ENCODE measurements at regions not wholly inside any gene's neighbourhood (a gene's known extent, or its start where the extent isn't known, plus 50 kb on each side); places are given as distances from the start of the nearest gene placed in this dataset.
"Not testable (repeated sequence)": the region's sequence is repeated elsewhere in the genome, so short reads cannot be mapped to it uniquely, and the experiment has no call there.

DNA sequence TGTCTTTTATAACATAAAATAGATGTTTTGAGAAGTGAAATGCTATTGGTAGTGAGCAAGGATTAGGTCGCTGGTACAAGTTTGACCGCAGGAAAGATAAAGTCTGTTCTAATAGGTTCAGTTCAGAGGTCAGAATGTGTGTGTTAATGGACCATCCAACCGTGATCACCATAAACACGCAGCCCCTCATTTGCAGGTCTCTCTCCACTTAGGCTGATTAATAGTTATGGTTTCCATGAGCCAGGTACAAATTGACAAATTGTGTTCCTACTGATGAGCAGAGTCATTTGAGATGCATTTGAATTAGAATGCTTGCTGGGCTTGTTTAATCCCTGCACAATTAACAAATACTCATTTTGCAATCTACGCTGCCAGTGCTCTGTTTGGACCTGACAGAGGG is 318.1 kb upstream of the GOT2 start:
- Mint-ChIP-seq H3K27ac (no peak overlapping the region), H3K36me3 (no peaks in the 10 kb centered on the region), H3K9me3 (peaks cover 2% of the 10 kb centered on the region), H3K4me1 (no peaks in the 10 kb centered on the region), H3K27me3 (no peaks in the 10 kb centered on the region), H3K4me3 (no peak overlapping the region)
- DNase-seq (ENCODE audit: low spot score in 2 of 2) (no peak), ATAC-seq (ENCODE audit: low read depth) (no peak)

DNA sequence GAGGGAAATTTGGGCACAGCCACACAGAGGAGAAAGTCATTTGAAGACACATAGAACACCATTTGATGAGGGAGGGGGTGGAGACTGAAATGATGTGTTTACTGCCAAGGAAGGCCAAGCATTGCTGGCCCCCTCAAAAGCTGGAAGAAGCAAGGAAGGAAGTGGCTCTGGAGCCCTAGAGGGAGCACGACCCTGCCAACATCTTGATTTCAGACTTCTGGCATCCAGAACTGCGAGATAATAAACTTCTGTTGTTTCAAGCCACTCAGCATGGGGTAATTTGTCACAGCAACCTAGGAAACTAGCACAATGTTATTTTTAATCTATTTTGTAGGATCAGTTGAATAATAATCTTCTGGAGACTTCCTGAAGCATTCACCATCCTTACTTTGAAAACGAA is 314.8 kb upstream of the GOT2 start:
- Mint-ChIP-seq H3K4me3 (no peak overlapping the region), H3K27me3 (no peaks in the 10 kb centered on the region), H3K4me1 (no peaks in the 10 kb centered on the region), H3K36me3 (no peaks in the 10 kb centered on the region), H3K9me3 (peaks cover 2% of the 10 kb centered on the region), H3K27ac (no peak overlapping the region)
- DNase-seq (ENCODE audit: low spot score in 2 of 2), result no peak
- ATAC-seq (ENCODE audit: low read depth), result no peak

DNA sequence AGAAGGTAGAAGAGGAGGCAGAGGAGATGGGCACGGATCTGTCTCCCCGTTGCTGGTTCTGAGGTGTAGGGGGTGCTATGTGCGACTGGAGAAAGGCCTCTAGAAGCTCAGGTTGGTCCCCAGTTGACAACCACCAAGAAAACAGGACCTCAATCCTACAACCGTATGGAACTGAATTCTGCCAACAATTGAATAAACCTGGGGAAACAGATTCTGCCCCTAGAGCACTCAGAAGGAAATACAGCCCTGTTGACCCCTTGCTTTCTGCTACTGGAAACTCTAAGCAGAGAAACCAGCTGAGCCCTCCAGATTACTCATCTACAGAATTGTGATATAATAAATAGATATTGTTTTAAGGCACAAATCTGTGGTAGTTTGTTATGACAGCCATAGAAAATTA is 313.0 kb upstream of the GOT2 start:
- H3K4me3 Mint-ChIP-seq, result no peak overlapping the region
- H3K27me3 Mint-ChIP-seq, result no peaks in the 10 kb centered on the region
- no peak overlapping the region for H3K27ac Mint-ChIP-seq
- DNase-seq (ENCODE audit: low spot score in 2 of 2), result no peak
- H3K36me3 Mint-ChIP-seq, result no peaks in the 10 kb centered on the region
- ATAC-seq (ENCODE audit: low read depth), result no peak
- H3K4me1 Mint-ChIP-seq, result no peaks in the 10 kb centered on the region
- peaks cover 2% of the 10 kb centered on the region for H3K9me3 Mint-ChIP-seq

DNA sequence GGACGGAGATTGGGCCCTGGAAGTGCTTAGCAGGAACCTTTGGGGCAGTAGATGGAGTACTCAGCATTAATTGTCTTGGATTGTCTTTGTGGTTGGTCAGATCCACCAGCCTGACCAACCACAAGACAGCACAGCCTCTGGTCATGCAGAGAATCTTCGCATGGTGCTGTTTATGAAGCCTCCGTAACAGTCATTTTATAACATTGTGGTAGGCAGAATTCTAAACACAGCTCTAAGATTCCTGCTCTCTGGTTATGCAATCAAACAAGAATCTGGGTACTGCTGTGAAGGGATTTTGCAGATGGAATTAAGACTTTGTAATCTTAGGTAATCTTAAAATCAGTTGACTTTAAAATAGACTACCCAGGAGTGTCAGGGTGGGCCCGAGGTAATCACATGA is 312.2 kb upstream of the GOT2 start:
- H3K9me3 Mint-ChIP-seq, result no peaks in the 10 kb centered on the region
- no peaks in the 10 kb centered on the region for H3K27me3 Mint-ChIP-seq
- H3K4me3 Mint-ChIP-seq, result no peak overlapping the region
- ATAC-seq (ENCODE audit: low read depth), result no peak
- no peak for DNase-seq (ENCODE audit: low spot score in 2 of 2)
- no peak overlapping the region for H3K27ac Mint-ChIP-seq
- no peaks in the 10 kb centered on the region for H3K4me1 Mint-ChIP-seq
- H3K36me3 Mint-ChIP-seq, result no peaks in the 10 kb centered on the region

DNA sequence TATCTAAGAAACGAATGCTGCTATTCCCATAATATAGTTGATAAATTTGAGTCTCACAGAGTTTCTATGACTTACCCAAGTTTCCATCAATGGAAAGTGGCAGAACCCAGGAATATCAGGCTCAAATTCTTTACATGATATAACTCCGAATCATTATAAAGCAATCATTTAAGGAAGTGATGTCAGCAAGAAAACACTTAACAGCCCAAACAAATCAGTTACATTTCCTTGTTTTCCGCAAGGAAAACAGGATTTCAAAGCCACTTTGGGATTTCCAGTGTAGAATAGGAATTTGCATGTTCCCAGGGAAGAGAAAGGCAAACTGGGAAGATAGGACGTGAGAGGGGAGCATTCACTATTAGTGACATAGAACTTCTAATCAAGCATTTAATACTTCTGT is 311.4 kb upstream of the GOT2 start:
- ATAC-seq (ENCODE audit: low read depth), result no peak

DNA sequence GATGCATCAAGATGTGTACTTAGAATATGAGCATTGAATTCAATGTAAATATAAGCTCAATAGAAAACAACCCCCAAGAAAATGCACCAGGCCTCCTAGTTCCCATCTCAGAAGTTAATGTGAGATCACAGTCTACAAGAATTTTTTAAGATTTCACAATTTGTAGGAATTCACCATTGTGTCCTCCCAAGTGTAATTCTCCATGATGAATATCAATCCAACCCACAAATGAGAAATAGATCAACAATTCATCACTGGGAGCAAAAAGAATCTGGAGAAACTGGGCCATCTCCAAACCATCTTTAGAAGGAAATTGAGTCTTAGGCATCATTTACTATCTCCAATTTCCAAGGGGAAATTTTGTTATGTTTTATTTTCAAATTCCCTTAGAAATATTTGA is 310.5 kb upstream of the GOT2 start:
- Mint-ChIP-seq H3K27ac (no peak overlapping the region), H3K4me3 (no peak overlapping the region), H3K9me3 (no peaks in the 10 kb centered on the region), H3K27me3 (no peaks in the 10 kb centered on the region), H3K36me3 (no peaks in the 10 kb centered on the region), H3K4me1 (no peaks in the 10 kb centered on the region)
- no peak for ATAC-seq (ENCODE audit: low read depth)
- no peak for DNase-seq (ENCODE audit: low spot score in 2 of 2)

More for the DNA sequence above, 311.4 kb upstream of the GOT2 start:
- H3K27me3 Mint-ChIP-seq, result no peaks in the 10 kb centered on the region
- H3K4me3 Mint-ChIP-seq, result no peak overlapping the region
- no peaks in the 10 kb centered on the region for H3K9me3 Mint-ChIP-seq
- H3K27ac Mint-ChIP-seq, result no peak overlapping the region
- no peaks in the 10 kb centered on the region for H3K4me1 Mint-ChIP-seq
- H3K36me3 Mint-ChIP-seq, result no peaks in the 10 kb centered on the region
- DNase-seq (ENCODE audit: low spot score in 2 of 2), result no peak

DNA sequence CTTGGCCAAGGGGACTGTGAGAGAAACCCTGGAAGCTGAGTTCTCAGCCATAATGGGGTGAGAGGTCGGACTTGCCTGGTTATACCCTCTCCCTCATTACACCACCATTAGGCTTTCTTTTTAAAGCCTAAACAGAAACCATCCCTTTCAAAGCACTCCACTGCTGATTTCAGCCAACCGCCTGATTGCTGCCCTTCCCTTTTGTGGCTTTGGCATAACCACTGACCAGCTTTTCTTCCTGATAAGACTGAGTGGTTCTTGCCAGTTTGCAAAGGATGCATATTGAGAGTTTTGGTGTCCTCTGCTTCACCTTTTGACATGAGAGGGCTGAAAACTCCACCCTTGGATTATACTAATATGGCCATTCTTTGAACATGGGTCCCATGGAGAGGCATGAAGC is 308.2 kb upstream of the GOT2 start:
- no peaks in the 10 kb centered on the region for H3K27me3 Mint-ChIP-seq
- H3K36me3 Mint-ChIP-seq, result no peaks in the 10 kb centered on the region
- H3K4me3 Mint-ChIP-seq, result no peak overlapping the region
- no peaks in the 10 kb centered on the region for H3K9me3 Mint-ChIP-seq
- no peaks in the 10 kb centered on the region for H3K4me1 Mint-ChIP-seq
- ATAC-seq (ENCODE audit: low read depth), result no peak
- DNase-seq (ENCODE audit: low spot score in 2 of 2), result no peak
- H3K27ac Mint-ChIP-seq, result no peak overlapping the region

DNA sequence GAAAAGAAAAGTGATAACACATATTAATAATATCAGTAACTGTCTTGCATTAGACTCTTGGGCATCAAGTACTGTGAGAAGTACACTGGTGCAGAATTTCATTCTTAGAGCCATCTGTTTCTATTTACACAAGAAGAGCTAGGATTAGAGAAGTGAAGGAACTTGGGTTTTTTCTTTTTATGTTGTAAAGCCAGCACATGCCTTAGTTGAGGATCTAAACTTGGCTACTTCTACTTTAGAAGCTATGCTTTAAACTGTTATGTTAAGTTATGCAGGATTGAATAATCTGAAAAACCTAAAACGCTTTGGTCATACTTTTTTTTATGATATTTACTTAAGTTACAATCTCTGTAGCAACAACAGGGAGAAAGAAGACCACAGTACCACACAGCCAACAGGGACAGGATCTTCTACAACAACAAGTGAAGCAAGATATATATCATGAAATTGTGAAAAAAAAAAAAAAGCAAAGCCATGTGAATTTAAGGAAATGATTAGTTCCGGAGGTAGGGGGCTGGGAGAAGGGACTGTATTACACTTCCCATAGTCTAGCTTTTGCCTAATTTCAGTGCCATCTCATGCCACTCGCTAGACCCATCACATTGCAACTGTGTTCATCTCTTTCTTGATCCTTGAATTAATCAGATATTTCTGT is 305.1 kb upstream of the GOT2 start:
- Mint-ChIP-seq H3K9me3 (peaks cover 2% of the 10 kb centered on the region), H3K27me3 (no peaks in the 10 kb centered on the region), H3K36me3 (no peaks in the 10 kb centered on the region), H3K4me3 (no peak overlapping the region), H3K27ac (no peak overlapping the region), H3K4me1 (no peaks in the 10 kb centered on the region)
- no peak for DNase-seq (ENCODE audit: low spot score in 2 of 2)
- ATAC-seq (ENCODE audit: low read depth), result no peak

DNA sequence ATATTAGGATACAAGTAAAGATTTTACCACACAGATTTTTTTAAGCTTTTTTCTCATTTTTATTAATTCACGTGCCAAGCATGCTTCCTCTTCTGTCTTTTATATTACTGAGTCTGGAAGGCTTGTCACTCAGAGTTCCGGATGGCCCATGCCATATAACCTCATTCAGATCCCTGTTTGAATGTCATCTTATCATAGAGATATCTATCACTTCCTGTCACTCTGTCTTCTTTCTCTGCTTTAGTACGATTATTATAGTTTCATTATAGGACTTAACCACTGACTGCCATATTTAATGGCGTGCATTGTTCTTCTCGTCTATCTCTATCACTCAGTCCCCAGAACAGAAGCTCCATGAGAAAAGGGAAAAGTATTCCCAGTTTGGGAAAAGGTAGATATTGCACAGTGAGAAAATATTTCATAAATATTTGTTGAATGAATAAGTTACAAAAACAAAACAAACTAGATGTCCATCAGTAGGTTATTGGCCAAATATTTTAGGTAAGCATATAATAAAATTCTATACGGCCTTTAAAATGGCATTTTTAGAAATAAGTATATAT is 296.9 kb upstream of the GOT2 start:
- ATAC-seq (ENCODE audit: low read depth), result no peak
- H3K4me1 Mint-ChIP-seq, result no peaks in the 10 kb centered on the region
- H3K9me3 Mint-ChIP-seq, result peaks cover 7% of the 10 kb centered on the region
- no peaks in the 10 kb centered on the region for H3K36me3 Mint-ChIP-seq
- no peak overlapping the region for H3K4me3 Mint-ChIP-seq
- no peaks in the 10 kb centered on the region for H3K27me3 Mint-ChIP-seq
- no peak for DNase-seq (ENCODE audit: low spot score in 2 of 2)
- H3K27ac Mint-ChIP-seq, result no peak overlapping the region

DNA sequence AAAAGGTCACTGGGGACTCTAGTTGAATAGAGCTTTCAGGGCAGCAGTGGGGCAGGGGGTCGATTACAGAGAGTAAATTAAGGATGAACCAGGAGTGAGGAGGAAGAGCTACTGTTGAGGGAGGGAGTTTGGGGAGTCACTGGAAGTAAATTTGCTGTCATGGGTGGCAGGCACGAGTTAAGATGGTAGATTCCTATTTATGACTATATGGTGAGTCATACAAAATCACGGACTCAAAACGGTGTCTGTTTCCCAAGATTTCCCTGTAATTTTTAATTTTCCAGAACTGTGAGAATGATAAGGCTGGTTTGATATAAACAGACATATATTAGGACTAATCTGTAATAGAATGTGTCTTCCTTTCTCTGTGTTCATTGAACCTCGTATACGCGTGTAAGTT is 287.6 kb upstream of the GOT2 start:
- H3K27me3 Mint-ChIP-seq, result no peaks in the 10 kb centered on the region
- no peak for DNase-seq (ENCODE audit: low spot score in 2 of 2)
- no peak overlapping the region for H3K27ac Mint-ChIP-seq
- no peak overlapping the region for H3K4me3 Mint-ChIP-seq
- H3K9me3 Mint-ChIP-seq, result peaks cover 9% of the 10 kb centered on the region
- H3K4me1 Mint-ChIP-seq, result no peaks in the 10 kb centered on the region
- no peak for ATAC-seq (ENCODE audit: low read depth)
- no peaks in the 10 kb centered on the region for H3K36me3 Mint-ChIP-seq

DNA sequence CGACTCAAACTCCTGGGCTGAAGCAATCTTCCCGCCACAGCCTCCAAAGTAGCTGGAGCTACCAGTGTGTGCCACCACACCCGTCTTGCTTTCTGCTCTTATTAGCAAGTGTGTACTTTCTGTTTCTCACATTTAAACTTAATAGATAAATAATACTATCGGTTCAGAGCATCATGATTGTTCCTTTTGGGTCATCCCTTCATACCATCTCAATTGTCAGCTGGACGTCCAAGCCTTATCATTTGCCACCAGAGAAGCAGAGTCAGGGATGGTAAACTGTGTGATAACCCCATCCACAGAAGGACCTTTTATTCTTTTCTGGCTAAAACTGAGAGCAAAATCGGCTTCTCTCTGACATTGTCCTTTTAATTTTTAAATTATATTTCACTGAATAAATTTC is 279.8 kb upstream of the GOT2 start:
- ATAC-seq (ENCODE audit: low read depth) (no peak), DNase-seq (ENCODE audit: low spot score in 2 of 2) (no peak)
- H3K4me3 Mint-ChIP-seq, result no peak overlapping the region

DNA sequence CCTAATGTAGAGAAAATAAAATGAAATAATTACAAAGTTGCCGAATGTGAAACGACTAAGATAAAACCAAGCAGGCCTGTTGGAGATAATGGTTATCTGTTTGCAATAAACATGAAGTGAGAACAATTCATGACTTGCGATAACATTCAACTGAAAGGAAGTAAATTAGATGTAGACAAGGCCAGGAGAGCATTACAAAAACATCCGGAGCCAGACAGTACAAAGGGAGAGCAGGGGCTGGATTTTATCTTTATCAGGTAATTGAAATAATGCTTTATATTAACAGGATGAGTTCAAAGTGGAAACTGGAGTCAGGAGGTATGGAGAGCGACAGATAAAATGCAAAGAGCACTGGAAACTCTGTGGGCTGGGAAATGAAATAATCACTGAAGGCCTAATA is 265.6 kb upstream of the GOT2 start:
- Mint-ChIP-seq H3K4me3 (no peak overlapping the region), H3K9me3 (peaks cover 6% of the 10 kb centered on the region), H3K27ac (no peak overlapping the region), H3K4me1 (no peaks in the 10 kb centered on the region), H3K36me3 (no peaks in the 10 kb centered on the region), H3K27me3 (no peaks in the 10 kb centered on the region)
- no peak for ATAC-seq (ENCODE audit: low read depth)
- no peak for DNase-seq (ENCODE audit: low spot score in 2 of 2)

More for the DNA sequence above, 279.8 kb upstream of the GOT2 start:
- peaks cover 4% of the 10 kb centered on the region for H3K9me3 Mint-ChIP-seq
- no peak overlapping the region for H3K27ac Mint-ChIP-seq
- H3K36me3 Mint-ChIP-seq, result no peaks in the 10 kb centered on the region
- H3K27me3 Mint-ChIP-seq, result no peaks in the 10 kb centered on the region
- no peaks in the 10 kb centered on the region for H3K4me1 Mint-ChIP-seq

DNA sequence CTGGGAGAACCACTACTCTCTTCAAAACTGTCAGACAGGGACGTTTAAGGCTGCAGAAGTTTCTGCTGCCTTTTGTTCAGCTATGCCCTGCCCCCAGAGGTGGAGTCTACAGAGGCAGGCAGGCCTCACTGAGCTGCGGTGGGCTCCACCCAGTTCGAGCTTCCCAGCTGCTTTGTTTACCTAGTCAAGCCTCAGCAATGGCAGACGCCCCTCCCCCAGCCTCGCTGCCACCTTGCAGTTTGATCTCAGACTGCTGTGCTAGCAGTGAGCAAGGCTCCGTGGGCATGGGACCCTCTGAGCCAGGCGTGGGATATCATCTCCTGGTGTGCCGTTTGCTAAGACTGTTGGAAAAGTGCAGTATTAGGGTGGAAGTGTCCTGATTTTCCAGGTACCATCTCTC is 258.6 kb upstream of the GOT2 start:
- not testable (repeated sequence) for H3K27me3 Mint-ChIP-seq; ATAC-seq (ENCODE audit: low read depth); H3K27ac Mint-ChIP-seq; DNase-seq (ENCODE audit: low spot score in 2 of 2); H3K4me1 Mint-ChIP-seq; H3K36me3 Mint-ChIP-seq; H3K4me3 Mint-ChIP-seq
- H3K9me3 Mint-ChIP-seq, result peaks cover 16% of the 10 kb centered on the region

DNA sequence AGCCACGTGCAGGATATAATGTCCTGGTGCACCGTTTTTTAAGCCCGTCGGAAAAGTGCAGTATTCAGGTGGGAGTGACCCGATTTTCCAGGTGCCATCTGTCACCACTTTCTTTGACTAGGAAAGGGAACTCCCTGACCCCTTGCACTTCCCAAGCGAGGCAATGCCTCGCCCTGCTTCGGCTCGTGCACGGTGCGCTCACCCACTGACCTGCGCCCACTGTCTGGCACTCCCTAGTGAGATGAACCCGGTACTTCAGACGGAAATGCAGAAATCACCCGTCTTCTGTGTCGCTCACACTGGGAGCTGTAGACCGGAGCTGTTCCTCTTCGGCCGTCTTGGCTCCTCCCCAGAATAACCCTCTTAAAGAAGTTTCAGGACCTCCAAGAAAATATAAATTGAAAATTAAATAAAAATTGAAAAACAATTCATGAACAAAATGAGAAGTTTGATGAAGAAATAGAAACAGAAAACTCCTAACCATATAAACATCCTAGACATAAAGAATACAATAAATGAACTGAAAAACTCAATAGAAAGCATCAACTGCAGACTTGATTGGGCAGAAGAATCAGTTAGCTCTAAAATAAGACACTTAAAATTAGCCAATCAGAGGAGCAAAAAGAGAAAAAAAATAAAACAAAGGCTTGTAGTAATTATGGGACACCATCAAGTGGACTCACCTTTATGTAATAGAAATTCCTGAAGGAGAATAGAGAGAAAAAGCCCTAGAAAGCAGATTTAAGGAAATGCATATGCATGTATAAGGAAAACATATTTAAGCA is 249.3 kb upstream of the GOT2 start:
- not testable (repeated sequence) for H3K9me3 Mint-ChIP-seq; H3K4me3 Mint-ChIP-seq; DNase-seq (ENCODE audit: low spot score in 2 of 2); ATAC-seq (ENCODE audit: low read depth); H3K27ac Mint-ChIP-seq; H3K36me3 Mint-ChIP-seq; H3K27me3 Mint-ChIP-seq; H3K4me1 Mint-ChIP-seq

DNA sequence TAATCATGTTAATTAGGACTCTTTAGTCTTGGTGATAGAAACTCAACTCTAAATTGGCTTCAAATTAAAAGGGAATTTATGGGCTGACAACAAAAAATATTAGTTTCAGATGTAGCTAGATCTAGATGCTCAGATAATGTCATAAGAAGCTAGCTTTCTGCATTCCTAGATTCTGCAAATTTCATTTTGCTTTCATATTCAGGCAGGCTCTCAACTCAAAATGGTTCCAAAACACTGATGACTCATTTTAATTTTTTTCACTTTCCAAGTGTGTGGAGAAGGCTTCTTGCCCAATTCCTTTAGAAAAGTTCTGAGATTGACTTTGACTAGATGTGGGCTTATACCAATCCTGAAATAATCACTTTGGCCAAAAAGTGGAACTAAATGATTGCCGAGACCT is 236.7 kb upstream of the GOT2 start:
- Mint-ChIP-seq H3K36me3 (no peaks in the 10 kb centered on the region), H3K4me1 (no peaks in the 10 kb centered on the region), H3K27me3 (peaks cover 2% of the 10 kb centered on the region), H3K27ac (no peak overlapping the region), H3K4me3 (no peak overlapping the region), H3K9me3 (peaks cover 3% of the 10 kb centered on the region)
- ATAC-seq (ENCODE audit: low read depth) (no peak), DNase-seq (ENCODE audit: low spot score in 2 of 2) (no peak)

Data from memory B cell (primary cell).